Transverse colon (tissue), 4 donors: ENCODE measurements at regions not wholly inside any gene's neighbourhood (a gene's known extent, or its start where the extent isn't known, plus 50 kb on each side); places are given as distances from the start of the nearest gene placed in this dataset.

ENCODE experiments used
- EP300 ChIP-seq: sonication (generic); formaldehyde crosslinking; IDR thresholded peaks from one replicate; pipeline ENCODE4 v1.6.1; 2017; ENCODE audit warnings: antibody characterized with exemption, low read depth
- POLR2A ChIP-seq: fragments of 450-650 bp; IDR thresholded peaks from one replicate; pipeline ENCODE4 v1.6.1; 2016; ENCODE audit warnings: antibody characterized with exemption, mild to moderate bottlenecking, moderate library complexity
- POLR2AphosphoS5 ChIP-seq, 3 donors: sonication (generic); formaldehyde crosslinking; IDR thresholded peaks; one replicate each; pipeline ENCODE4 v1.6.1; 2016; ENCODE audit warnings: antibody characterized with exemption in 3 of 3
- TF ChIP-seq, protein P1 (sequence below), 5 experiments: fragments of 200-600 bp in 3 of 5; fragments of 450-650 bp in 2 of 5; sonication (generic) in 3 of 5; IDR thresholded peaks; 1 replicate in 2 of 5; 2 replicates in 3 of 5; pipeline ENCODE4 v1.5.1; 2016 to 2017; ENCODE audit warnings: antibody characterized with exemption in 5 of 5, inconsistent platforms in 3 of 5, mild to moderate bottlenecking in 2 of 5, moderate library complexity in 1 of 5

GRCh38 chr3:43882976-43883680 lies 192.4 kb downstream of the ABHD5 start:
- TF ChIP-seq POLR2A, result no peak
- TF ChIP-seq, protein P1, sequence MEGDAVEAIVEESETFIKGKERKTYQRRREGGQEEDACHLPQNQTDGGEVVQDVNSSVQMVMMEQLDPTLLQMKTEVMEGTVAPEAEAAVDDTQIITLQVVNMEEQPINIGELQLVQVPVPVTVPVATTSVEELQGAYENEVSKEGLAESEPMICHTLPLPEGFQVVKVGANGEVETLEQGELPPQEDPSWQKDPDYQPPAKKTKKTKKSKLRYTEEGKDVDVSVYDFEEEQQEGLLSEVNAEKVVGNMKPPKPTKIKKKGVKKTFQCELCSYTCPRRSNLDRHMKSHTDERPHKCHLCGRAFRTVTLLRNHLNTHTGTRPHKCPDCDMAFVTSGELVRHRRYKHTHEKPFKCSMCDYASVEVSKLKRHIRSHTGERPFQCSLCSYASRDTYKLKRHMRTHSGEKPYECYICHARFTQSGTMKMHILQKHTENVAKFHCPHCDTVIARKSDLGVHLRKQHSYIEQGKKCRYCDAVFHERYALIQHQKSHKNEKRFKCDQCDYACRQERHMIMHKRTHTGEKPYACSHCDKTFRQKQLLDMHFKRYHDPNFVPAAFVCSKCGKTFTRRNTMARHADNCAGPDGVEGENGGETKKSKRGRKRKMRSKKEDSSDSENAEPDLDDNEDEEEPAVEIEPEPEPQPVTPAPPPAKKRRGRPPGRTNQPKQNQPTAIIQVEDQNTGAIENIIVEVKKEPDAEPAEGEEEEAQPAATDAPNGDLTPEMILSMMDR (IDR thresholded peaks at IDR 0.05), result no peak
- no peak for TF ChIP-seq EP300
- TF ChIP-seq POLR2AphosphoS5 (IDR thresholded peaks at IDR 0.05), result no peak
